PC-3 (cell line): ENCODE measurements at regions not wholly inside any gene's neighbourhood (a gene's known extent, or its start where the extent isn't known, plus 50 kb on each side); places are given as distances from the start of the nearest gene placed in this dataset. TPM values are rescaled to one million over a fixed set of nuclear protein-coding genes. Genes with fewer than 3 reads are reported as not detected.
A peak's percentile ranks its signal among the peaks of the same experiment; 100 is the strongest.

Experiments
- ATAC-seq: fragments of 200-7000 bp; cut with Tn5 transposase; 2 replicates; pipeline ENCODE4 v1.9.1; 2020; ENCODE audit warnings: mild to moderate bottlenecking, moderate library complexity
- BruUV-seq: library from RNA; stranded (reverse); fragments of 400-500 nt; replicated peaks from 2 replicates; lab custom pipeline; 2021; lab: Mats Ljungman, UMichigan
- CTCF ChIA-PET: fragments of 300-600 bp; sonication (Branson Sonifier 250); formaldehyde crosslinking; loops from one replicate; lab custom pipeline; 2022; ENCODE audit warnings: antibody characterized with exemption; lab: Charles Lee
- POLR2A ChIA-PET: fragments of 300-600 bp; sonication (Branson Sonifier 250); formaldehyde crosslinking; loops from one replicate; lab custom pipeline; 2022; ENCODE audit warnings: antibody characterized with exemption; ENCODE audit not compliant: unreplicated experiment; lab: Charles Lee
- DNase-seq: peaks from one replicate; pipeline ENCODE4 v3.0.0-alpha.2; 2015
- H2AFZ ChIP-seq: fragments of 300-600 bp; sonication (generic); 2 replicates; pipeline ENCODE4 v1.6.0; 2016; ENCODE audit warnings: antibody characterized with exemption, low read length
- H3F3A ChIP-seq: fragments of 300-600 bp; sonication (generic); one replicate; pipeline ENCODE4 v1.6.0; 2017; ENCODE audit warnings: antibody characterized with exemption, low read length, control low read depth, mild to moderate bottlenecking; ENCODE audit not compliant: unreplicated experiment
- H3K27ac ChIP-seq: fragments of 300-600 bp; sonication (generic); 2 replicates; pipeline ENCODE4 v1.5.1; 2016; ENCODE audit warnings: mild to moderate bottlenecking, low read length
- H3K27me3 ChIP-seq: fragments of 300-600 bp; sonication (generic); 2 replicates; pipeline ENCODE4 v1.6.1; 2016; ENCODE audit warnings: low read length, mixed read lengths
- H3K36me3 ChIP-seq: fragments of 300-600 bp; sonication (generic); 2 replicates; pipeline ENCODE4 v1.6.1; 2016; ENCODE audit warnings: low read depth, mixed run types, low read length, mixed read lengths
- H3K4me1 ChIP-seq: fragments of 300-600 bp; sonication (generic); 2 replicates; pipeline ENCODE4 v1.5.1; 2016; ENCODE audit warnings: low read length; ENCODE audit not compliant: insufficient read depth
- H3K4me2 ChIP-seq: fragments of 300-600 bp; sonication (generic); 2 replicates; pipeline ENCODE4 v1.6.0; 2016; ENCODE audit warnings: low read length
- H3K4me3 ChIP-seq: fragments of 300-600 bp; sonication (generic); 2 replicates; pipeline ENCODE4 v1.5.1; 2016; ENCODE audit warnings: mild to moderate bottlenecking, low read length, mixed read lengths
- H3K79me2 ChIP-seq: fragments of 300-600 bp; sonication (generic); 2 replicates; pipeline ENCODE4 v1.6.1; 2017; ENCODE audit warnings: low read length, mixed read lengths
- H3K9ac ChIP-seq: fragments of 300-600 bp; sonication (generic); 2 replicates; pipeline ENCODE4 v1.6.0; 2016; ENCODE audit warnings: mild to moderate bottlenecking, low read length
- H3K9me2 ChIP-seq: fragments of 300-600 bp; sonication (generic); replicated peaks from 2 replicates; pipeline ENCODE4 v1.6.1; 2016; ENCODE audit warnings: mixed run types, low read length, mixed read lengths
- H3K9me3 ChIP-seq: fragments of 300-600 bp; sonication (generic); 2 replicates; pipeline ENCODE4 v1.6.1; 2016; ENCODE audit warnings: low read length, mixed read lengths
- H4K20me1 ChIP-seq: fragments of 300-600 bp; sonication (generic); 2 replicates; pipeline ENCODE4 v1.6.1; 2016; ENCODE audit warnings: low read length, mixed read lengths
- EZH2 ChIP-seq: fragments of 300-600 bp; sonication (generic); IDR thresholded peaks from one replicate; pipeline ENCODE4 v1.6.1; 2017; ENCODE audit warnings: antibody characterized with exemption, mild to moderate bottlenecking, low read length; ENCODE audit not compliant: unreplicated experiment
- EZH2phosphoT487 ChIP-seq: fragments of 300-600 bp; sonication (generic); IDR thresholded peaks from 2 replicates; pipeline ENCODE4 v1.6.1; 2018; ENCODE audit warnings: mild to moderate bottlenecking, antibody characterized with exemption, low read length, borderline replicate concordance
- intact Hi-C: fragments of 100-400 bp; cut with micrococcal nuclease; formaldehyde crosslinking; loops from 2 replicates; pipeline ENCODE4 v1.9.0; 2023
- microRNA-seq: library from miRNA; unstranded; fragments of <30 nt; microRNA quantifications from one replicate; pipeline ENCODE4 v1.1.0, GENCODE V29; 2020; ENCODE audit not compliant: unreplicated experiment
- TF ChIP-seq, protein P1 (sequence below): fragments of 300-600 bp; sonication (generic); conservative IDR thresholded peaks from 2 replicates; pipeline ENCODE4 v1.5.1; 2017; ENCODE audit warnings: antibody characterized with exemption, low read depth, mild to moderate bottlenecking, low read length

DNA sequence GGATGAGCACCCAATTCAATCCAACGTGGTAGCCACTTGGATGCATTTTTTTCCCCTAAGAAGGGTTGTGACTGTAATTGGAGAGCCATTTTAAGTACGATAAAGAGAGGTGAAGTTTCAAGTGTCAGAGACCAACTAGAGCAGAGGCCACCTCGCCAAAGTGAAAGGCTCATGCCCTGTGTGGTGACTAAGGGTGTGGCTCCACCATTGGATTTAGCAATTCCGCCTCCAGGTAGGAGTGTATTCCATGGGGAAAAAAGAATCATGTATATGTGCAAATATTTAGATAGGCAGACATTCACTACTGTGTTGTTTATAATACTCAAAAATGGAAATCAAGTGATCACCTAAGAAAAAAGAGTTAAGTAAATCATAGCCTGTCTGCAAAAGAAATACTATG lies 53.1 kb upstream of the S1PR3 start:
- ATAC-seq = peak; percentile 31; the same call in 1 of the 2 replicates
- Histone ChIP-seq H3K4me1 (peaks cover 21% of the 10 kb centered on the region), H3K4me3 (no peak overlapping the region), H2AFZ (peak overlapping the region; percentile 56; the same call in 1 of the 2 replicates), H4K20me1 (no peaks in the 10 kb centered on the region), H3K9me3 (no peaks in the 10 kb centered on the region), H3K79me2 (no peaks in the 10 kb centered on the region), H3F3A (no peaks in the 10 kb centered on the region), H3K27ac (peak overlapping the region; percentile 72), H3K9ac (no peak overlapping the region), H3K9me2 (no peaks in the 10 kb centered on the region), H3K27me3 (no peaks in the 10 kb centered on the region), H3K4me2 (peak overlapping the region; percentile 14; the same call in 1 of the 2 replicates), H3K36me3 (no peaks in the 10 kb centered on the region)
- TF ChIP-seq EZH2phosphoT487 = no peak
- no peak for TF ChIP-seq EZH2
- TF ChIP-seq, protein P1, sequence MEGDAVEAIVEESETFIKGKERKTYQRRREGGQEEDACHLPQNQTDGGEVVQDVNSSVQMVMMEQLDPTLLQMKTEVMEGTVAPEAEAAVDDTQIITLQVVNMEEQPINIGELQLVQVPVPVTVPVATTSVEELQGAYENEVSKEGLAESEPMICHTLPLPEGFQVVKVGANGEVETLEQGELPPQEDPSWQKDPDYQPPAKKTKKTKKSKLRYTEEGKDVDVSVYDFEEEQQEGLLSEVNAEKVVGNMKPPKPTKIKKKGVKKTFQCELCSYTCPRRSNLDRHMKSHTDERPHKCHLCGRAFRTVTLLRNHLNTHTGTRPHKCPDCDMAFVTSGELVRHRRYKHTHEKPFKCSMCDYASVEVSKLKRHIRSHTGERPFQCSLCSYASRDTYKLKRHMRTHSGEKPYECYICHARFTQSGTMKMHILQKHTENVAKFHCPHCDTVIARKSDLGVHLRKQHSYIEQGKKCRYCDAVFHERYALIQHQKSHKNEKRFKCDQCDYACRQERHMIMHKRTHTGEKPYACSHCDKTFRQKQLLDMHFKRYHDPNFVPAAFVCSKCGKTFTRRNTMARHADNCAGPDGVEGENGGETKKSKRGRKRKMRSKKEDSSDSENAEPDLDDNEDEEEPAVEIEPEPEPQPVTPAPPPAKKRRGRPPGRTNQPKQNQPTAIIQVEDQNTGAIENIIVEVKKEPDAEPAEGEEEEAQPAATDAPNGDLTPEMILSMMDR = no peak
- no TSS peak for BruUV-seq
- ChIA-PET POLR2A (no interaction called here), CTCF (no interaction called here)
- intact Hi-C loops = no loop called here
- DNase-seq = peak; percentile 68

Small RNAs in the stretch of these regions (microRNA-seq; reads per million reads assigned to microRNA genes)
- gene MIR4289 = not detected
